LNCaP clone FGC (cell line): ENCODE measurements at regions not wholly inside any gene's neighbourhood (a gene's known extent, or its start where the extent isn't known, plus 50 kb on each side); places are given as distances from the start of the nearest gene placed in this dataset.

ENCODE experiments used
- DNase-seq: peaks from one replicate; pipeline ENCODE4 v3.0.0-alpha.2; 2011; ENCODE audit warnings: low read depth
- H3K4me3 ChIP-seq: 2 replicates; pipeline ENCODE4 v1.5.1; 2011; ENCODE audit warnings: mild to moderate bottlenecking, low read depth, low read length, control low read depth
- CTCF ChIP-seq: IDR thresholded peaks from 2 replicates; pipeline ENCODE4 v1.5.1; 2012; ENCODE audit warnings: mild to moderate bottlenecking; ENCODE audit not compliant: control insufficient read depth, insufficient read depth; ENCODE audit errors: extremely low read depth

GRCh38 chr10:128594688-128595087 is 468.5 kb upstream of the MKI67 start:
- TF ChIP-seq CTCF, result no peak
- no peak overlapping the region for H3K4me3 ChIP-seq
- DNase-seq, result no peak

- no peak for TF ChIP-seq CTCF
- DNase-seq, result no peak
- no peak overlapping the region for H3K4me3 ChIP-seq
Measured at GRCh38 chr10:128596906-128597305, 470.7 kb upstream of the MKI67 start.

GRCh38 chr10:128599030-128599429 is 472.8 kb upstream of the MKI67 start:
- no peak for DNase-seq
- no peak for TF ChIP-seq CTCF
- H3K4me3 ChIP-seq, result no peak overlapping the region

- no peak for DNase-seq
- TF ChIP-seq CTCF, result no peak
- no peak overlapping the region for H3K4me3 ChIP-seq
Measured at GRCh38 chr10:128599538-128599937, 473.3 kb upstream of the MKI67 start.

GRCh38 chr10:128602183-128602582 is 476.0 kb upstream of the MKI67 start:
- no peak for TF ChIP-seq CTCF
- DNase-seq, result no peak
- H3K4me3 ChIP-seq, result no peak overlapping the region

- H3K4me3 ChIP-seq, result no peak overlapping the region
- no peak for TF ChIP-seq CTCF
- no peak for DNase-seq
Measured at GRCh38 chr10:128604025-128604424, 477.8 kb upstream of the MKI67 start.

GRCh38 chr10:128605180-128605579 is 479.0 kb upstream of the MKI67 start:
- DNase-seq, result peak; percentile 88
- H3K4me3 ChIP-seq, result no peak overlapping the region
- TF ChIP-seq CTCF, result no peak
